VCaP (cell line): ENCODE measurements at regions not wholly inside any gene's neighbourhood (a gene's known extent, or its start where the extent isn't known, plus 50 kb on each side); places are given as distances from the start of the nearest gene placed in this dataset.

Experiments used
- H3K27ac ChIP-seq: fragments of 450-650 bp; 2 replicates; pipeline ENCODE4 v1.5.1; 2017
- CTCF ChIP-seq: fragments of 450-650 bp; conservative IDR thresholded peaks from 2 replicates; pipeline ENCODE4 v1.5.1; 2017; ENCODE audit warnings: mild to moderate bottlenecking, moderate library complexity

- TF ChIP-seq CTCF = no peak
- no peak overlapping the region for H3K27ac ChIP-seq
Measured at GRCh38 chr4:125847518-125847917, 532.8 kb downstream of the FAT4 start.

- H3K27ac ChIP-seq = no peak overlapping the region
- no peak for TF ChIP-seq CTCF
Measured at GRCh38 chr4:125849869-125850268, 535.1 kb downstream of the FAT4 start.

- TF ChIP-seq CTCF = no peak
- H3K27ac ChIP-seq = no peak overlapping the region
Measured at GRCh38 chr4:125891597-125892258, 577.0 kb downstream of the FAT4 start.

GRCh38 chr4:125904802-125905201 is 590.0 kb downstream of the FAT4 start:
- H3K27ac ChIP-seq = no peak overlapping the region
- no peak for TF ChIP-seq CTCF

GRCh38 chr4:125911058-125911457 is 596.3 kb downstream of the FAT4 start:
- no peak for TF ChIP-seq CTCF
- no peak overlapping the region for H3K27ac ChIP-seq

GRCh38 chr4:125911481-125911880 is 596.7 kb downstream of the FAT4 start:
- H3K27ac ChIP-seq = no peak overlapping the region
- TF ChIP-seq CTCF = no peak

GRCh38 chr4:125917559-125917958 is 602.8 kb downstream of the FAT4 start:
- H3K27ac ChIP-seq = no peak overlapping the region
- no peak for TF ChIP-seq CTCF
